Inflammatory macrophage treated with lipopolysaccharide for 4 hours (primary cell): ENCODE measurements at regions not wholly inside any gene's neighbourhood (a gene's known extent, or its start where the extent isn't known, plus 50 kb on each side); places are given as distances from the start of the nearest gene placed in this dataset.
A peak's percentile ranks its signal among the peaks of the same experiment; 100 is the strongest.

Experiments
- DNase-seq: peaks from one replicate; pipeline ENCODE4 v3.0.0-alpha.2; 2020

GRCh38 chr3:9301091-9301490, 51.6 kb upstream of the SRGAP3 start:
- DNase-seq = no peak

- DNase-seq = no peak
Measured at GRCh38 chr3:9301798-9302197, 52.4 kb upstream of the SRGAP3 start.

GRCh38 chr3:9302425-9303181, 53.2 kb upstream of the SRGAP3 start:
- peak; percentile 57 for DNase-seq

- DNase-seq = no peak
Measured at GRCh38 chr3:9308298-9308990, 54.4 kb upstream of the THUMPD3 start.

- no peak for DNase-seq
Measured at GRCh38 chr3:9310043-9310442, 52.8 kb upstream of the THUMPD3 start.

GRCh38 chr3:9311228-9311627, 51.6 kb upstream of the THUMPD3 start:
- DNase-seq = no peak
